GM12874 (cell line): ENCODE measurements at regions not wholly inside any gene's neighbourhood (a gene's known extent, or its start where the extent isn't known, plus 50 kb on each side); places are given as distances from the start of the nearest gene placed in this dataset.

ENCODE experiments used
- TF ChIP-seq, protein P1 (sequence below): IDR thresholded peaks from 2 replicates; pipeline ENCODE4 v1.5.1; 2011; ENCODE audit warnings: low read depth, mild to moderate bottlenecking, control low read depth, low read length, moderate library complexity; ENCODE audit not compliant: insufficient read depth

DNA sequence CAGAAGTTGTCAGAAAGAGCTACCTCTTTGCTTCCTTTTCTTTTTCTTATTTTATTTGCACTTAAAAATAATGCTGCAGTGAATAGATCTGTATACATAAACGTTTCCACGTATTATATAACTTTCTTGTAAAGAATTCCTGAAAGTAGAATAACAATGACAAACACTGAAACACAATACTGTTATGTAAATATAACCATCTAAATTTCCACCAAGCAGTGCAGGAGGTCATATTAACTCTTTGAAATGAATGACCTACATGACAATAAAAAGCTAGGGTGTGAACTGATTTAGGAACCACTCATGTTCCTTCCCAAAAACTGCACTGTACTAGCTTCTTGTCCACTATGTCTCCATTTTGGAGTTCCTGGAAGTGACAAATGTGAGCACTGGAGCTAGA lies 85.8 kb downstream of the COX18 start:
- TF ChIP-seq, protein P1, sequence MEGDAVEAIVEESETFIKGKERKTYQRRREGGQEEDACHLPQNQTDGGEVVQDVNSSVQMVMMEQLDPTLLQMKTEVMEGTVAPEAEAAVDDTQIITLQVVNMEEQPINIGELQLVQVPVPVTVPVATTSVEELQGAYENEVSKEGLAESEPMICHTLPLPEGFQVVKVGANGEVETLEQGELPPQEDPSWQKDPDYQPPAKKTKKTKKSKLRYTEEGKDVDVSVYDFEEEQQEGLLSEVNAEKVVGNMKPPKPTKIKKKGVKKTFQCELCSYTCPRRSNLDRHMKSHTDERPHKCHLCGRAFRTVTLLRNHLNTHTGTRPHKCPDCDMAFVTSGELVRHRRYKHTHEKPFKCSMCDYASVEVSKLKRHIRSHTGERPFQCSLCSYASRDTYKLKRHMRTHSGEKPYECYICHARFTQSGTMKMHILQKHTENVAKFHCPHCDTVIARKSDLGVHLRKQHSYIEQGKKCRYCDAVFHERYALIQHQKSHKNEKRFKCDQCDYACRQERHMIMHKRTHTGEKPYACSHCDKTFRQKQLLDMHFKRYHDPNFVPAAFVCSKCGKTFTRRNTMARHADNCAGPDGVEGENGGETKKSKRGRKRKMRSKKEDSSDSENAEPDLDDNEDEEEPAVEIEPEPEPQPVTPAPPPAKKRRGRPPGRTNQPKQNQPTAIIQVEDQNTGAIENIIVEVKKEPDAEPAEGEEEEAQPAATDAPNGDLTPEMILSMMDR, result no peak

DNA sequence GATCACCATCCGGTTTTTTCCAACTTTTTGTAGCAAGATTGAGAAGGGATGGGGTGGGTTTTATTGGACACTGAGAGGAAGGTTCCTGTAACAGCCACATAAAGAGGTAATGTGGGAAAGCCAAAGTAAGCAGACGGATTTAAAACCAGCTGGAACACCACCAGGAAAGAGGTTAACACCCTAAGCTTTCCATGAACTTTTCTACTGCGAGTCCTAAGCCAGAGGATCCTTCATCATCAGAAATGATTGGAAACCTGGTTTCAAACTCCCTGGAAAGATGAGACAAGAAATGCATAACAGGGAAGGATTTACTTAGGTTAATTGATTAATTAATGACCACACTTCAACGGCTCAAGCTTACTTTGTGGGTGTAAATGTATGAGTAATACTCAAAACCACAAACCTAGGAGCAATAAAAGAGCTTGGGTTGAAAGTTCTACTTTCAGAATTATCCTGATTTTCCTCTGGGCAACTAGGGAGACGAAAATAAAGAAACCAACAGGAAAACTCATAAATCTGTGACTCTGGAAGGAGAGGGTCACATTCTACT lies 91.5 kb downstream of the COX18 start:
- TF ChIP-seq, protein P1, result no peak

DNA sequence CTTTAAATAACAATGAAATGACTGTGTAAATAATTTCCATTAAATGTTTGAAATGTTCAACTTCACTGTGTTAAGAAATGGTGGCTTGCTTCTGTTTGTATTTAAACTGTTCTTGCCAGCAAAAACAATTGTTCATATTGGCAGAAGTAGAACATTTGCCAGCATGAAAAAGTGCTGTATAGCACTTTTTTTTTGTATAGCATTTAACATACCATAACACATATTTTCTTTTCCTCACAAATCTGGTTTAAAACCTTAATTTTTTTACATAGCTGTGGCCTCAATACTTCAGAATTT lies 94.1 kb downstream of the COX18 start:
- TF ChIP-seq, protein P1, result no peak

DNA sequence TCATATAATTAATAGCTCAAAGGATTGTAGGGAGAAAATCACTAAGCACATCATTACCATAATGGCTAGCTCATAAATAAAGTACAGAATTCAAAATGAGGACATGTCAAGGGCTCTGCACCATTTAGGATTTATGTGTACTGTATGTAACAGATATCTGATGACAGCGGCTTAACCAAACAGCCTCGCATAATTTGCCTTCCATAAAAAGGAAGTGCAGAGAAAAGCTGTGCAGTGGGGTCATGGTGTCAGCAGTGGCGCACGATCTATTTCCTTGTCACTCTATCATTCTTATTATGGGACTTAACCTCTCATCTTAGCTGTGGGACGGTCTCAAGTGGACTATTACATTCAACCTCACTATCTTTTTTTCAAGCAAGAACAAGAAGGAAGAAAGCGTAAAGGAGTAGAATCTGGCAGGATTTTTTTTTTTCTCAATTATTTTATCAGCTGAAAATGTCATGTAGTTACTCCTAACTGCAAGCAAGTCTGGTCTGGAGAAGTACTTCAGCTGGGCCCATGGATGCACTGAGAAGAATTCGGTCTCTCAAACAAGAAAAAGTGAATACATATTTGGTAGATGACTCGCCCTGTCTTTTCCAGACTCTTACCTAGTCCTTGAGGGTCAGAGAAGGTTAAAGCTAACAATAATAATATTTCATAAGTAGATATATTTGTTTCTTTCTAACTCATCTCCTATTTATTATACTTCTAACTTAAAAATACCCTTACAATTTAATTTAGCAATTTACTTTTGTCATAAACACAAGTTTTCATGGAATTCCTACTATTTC lies 94.6 kb downstream of the COX18 start:
- TF ChIP-seq, protein P1, result no peak

DNA sequence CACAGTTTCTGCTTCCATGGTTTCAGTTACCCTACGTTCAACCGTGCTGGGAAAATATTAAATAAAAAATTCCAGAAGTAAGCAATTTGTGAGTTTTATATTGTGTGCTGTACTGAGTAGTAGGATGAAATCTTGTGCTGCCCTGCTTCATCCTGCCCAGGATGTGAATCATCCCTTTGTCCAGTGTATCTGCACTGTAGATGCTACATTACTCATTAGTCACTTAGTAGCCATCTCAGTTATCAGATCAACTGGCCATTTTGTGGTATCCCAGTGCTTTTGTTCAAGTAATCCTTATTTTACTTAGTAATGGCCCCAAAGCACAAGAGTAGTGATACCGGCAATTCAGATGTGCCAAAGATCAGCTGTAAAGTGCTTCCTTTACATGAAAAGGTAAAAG lies 97.9 kb downstream of the COX18 start:
- TF ChIP-seq, protein P1, result no peak

GRCh38 chr4:72970756-72971155 lies 98.8 kb downstream of the COX18 start:
- TF ChIP-seq, protein P1, result no peak

- TF ChIP-seq, protein P1, result no peak
Observed at GRCh38 chr4:72969976-72970375, 99.5 kb downstream of the COX18 start.
